MM.1S (cell line): ENCODE measurements at regions not wholly inside any gene's neighbourhood (a gene's known extent, or its start where the extent isn't known, plus 50 kb on each side); places are given as distances from the start of the nearest gene placed in this dataset.

Experiments
- DNase-seq: peaks from one replicate; pipeline ENCODE4 v3.0.0-alpha.2; 2015
- H2AFZ ChIP-seq: fragments of 300-600 bp; sonication (generic); 2 replicates; pipeline ENCODE4 v1.6.0; 2016; ENCODE audit warnings: antibody characterized with exemption, low read length
- H3F3A ChIP-seq: fragments of 300-600 bp; sonication (generic); 2 replicates; pipeline ENCODE4 v1.6.1; 2016; ENCODE audit warnings: mild to moderate bottlenecking, antibody characterized with exemption, low read length, moderate library complexity, mixed read lengths; ENCODE audit not compliant: insufficient read depth
- H3K27ac ChIP-seq: fragments of 300-600 bp; sonication (generic); 2 replicates; pipeline ENCODE4 v1.5.1; 2016; ENCODE audit warnings: mild to moderate bottlenecking, low read length
- H3K27me3 ChIP-seq: fragments of 300-600 bp; sonication (generic); replicated peaks from 2 replicates; pipeline ENCODE4 v1.6.0; 2016; ENCODE audit warnings: low read length; ENCODE audit not compliant: insufficient read depth
- H3K36me3 ChIP-seq: fragments of 300-600 bp; sonication (generic); replicated peaks from 2 replicates; pipeline ENCODE4 v1.6.1; 2016; ENCODE audit warnings: mild to moderate bottlenecking, low read length, mixed read lengths; ENCODE audit not compliant: insufficient read depth
- H3K4me1 ChIP-seq: fragments of 300-600 bp; sonication (generic); 2 replicates; pipeline ENCODE4 v1.6.1; 2016; ENCODE audit warnings: low read length, mixed read lengths
- H3K4me2 ChIP-seq: fragments of 300-600 bp; sonication (generic); 2 replicates; pipeline ENCODE4 v1.6.0; 2016; ENCODE audit warnings: low read depth, low read length
- H3K4me3 ChIP-seq: fragments of 300-600 bp; sonication (generic); 2 replicates; pipeline ENCODE4 v1.5.1; 2016; ENCODE audit warnings: low read length, mixed read lengths
- H3K79me2 ChIP-seq: fragments of 300-600 bp; sonication (generic); 2 replicates; pipeline ENCODE4 v1.6.1; 2016; ENCODE audit warnings: mixed run types, low read length, mixed read lengths
- H3K9ac ChIP-seq: fragments of 300-600 bp; sonication (generic); 2 replicates; pipeline ENCODE4 v1.6.1; 2016; ENCODE audit warnings: low read length, mixed read lengths
- H3K9me2 ChIP-seq: fragments of 300-600 bp; sonication (generic); replicated peaks from 2 replicates; pipeline ENCODE4 v1.6.1; 2016; ENCODE audit warnings: mild to moderate bottlenecking, low read length, mixed read lengths; ENCODE audit not compliant: insufficient read depth
- H3K9me3 ChIP-seq: fragments of 300-600 bp; sonication (generic); replicated peaks from 2 replicates; pipeline ENCODE4 v1.6.1; 2016; ENCODE audit warnings: mild to moderate bottlenecking, low read length, mixed read lengths; ENCODE audit not compliant: insufficient read depth
- H4K20me1 ChIP-seq: fragments of 300-600 bp; sonication (generic); 2 replicates; pipeline ENCODE4 v1.6.1; 2016; ENCODE audit warnings: mild to moderate bottlenecking, low read length, moderate library complexity, mixed read lengths; ENCODE audit not compliant: insufficient read depth
- CTCF ChIP-seq: fragments of 300-600 bp; sonication (generic); IDR thresholded peaks from 2 replicates; pipeline ENCODE4 v1.5.1; 2016; ENCODE audit warnings: antibody characterized with exemption, low read length, mixed read lengths
- EZH2 ChIP-seq: fragments of 300-600 bp; sonication (generic); optimal IDR thresholded peaks from 2 replicates; pipeline ENCODE3; 2017; ENCODE audit warnings: low read depth, mild to moderate bottlenecking, antibody characterized with exemption, low read length, mixed read lengths
- EZH2phosphoT487 ChIP-seq: fragments of 300-600 bp; sonication (generic); IDR thresholded peaks from 2 replicates; pipeline ENCODE4 v1.6.1; 2018; ENCODE audit warnings: antibody characterized with exemption, low read length

GRCh38 chr10:108775911-108776475 lies 1147.3 kb downstream of the XPNPEP1 start:
- H3K9me2 ChIP-seq: no peaks in the 10 kb centered on the region
- H3K9ac ChIP-seq: no peak overlapping the region
- H3K79me2 ChIP-seq: no peaks in the 10 kb centered on the region
- no peaks in the 10 kb centered on the region for H4K20me1 ChIP-seq
- H3K27me3 ChIP-seq: no peaks in the 10 kb centered on the region
- TF ChIP-seq EZH2phosphoT487: no peak
- no peak for TF ChIP-seq CTCF
- no peak for TF ChIP-seq EZH2
- no peaks in the 10 kb centered on the region for H3K36me3 ChIP-seq
- no peak overlapping the region for H3K4me2 ChIP-seq
- H2AFZ ChIP-seq: no peak overlapping the region
- no peak overlapping the region for H3K4me3 ChIP-seq
- H3K4me1 ChIP-seq: no peaks in the 10 kb centered on the region
- no peaks in the 10 kb centered on the region for H3K9me3 ChIP-seq
- DNase-seq: no peak
- no peak overlapping the region for H3K27ac ChIP-seq
- no peaks in the 10 kb centered on the region for H3F3A ChIP-seq

GRCh38 chr10:108771106-108771505 lies 1152.2 kb downstream of the XPNPEP1 start:
- Histone ChIP-seq H3K4me2 (no peak overlapping the region), H4K20me1 (no peaks in the 10 kb centered on the region), H3K27ac (no peak overlapping the region), H3F3A (no peaks in the 10 kb centered on the region), H3K27me3 (no peaks in the 10 kb centered on the region), H2AFZ (no peak overlapping the region), H3K79me2 (no peaks in the 10 kb centered on the region), H3K9ac (no peak overlapping the region), H3K9me3 (no peaks in the 10 kb centered on the region), H3K4me1 (no peaks in the 10 kb centered on the region), H3K36me3 (no peaks in the 10 kb centered on the region), H3K4me3 (no peak overlapping the region), H3K9me2 (no peaks in the 10 kb centered on the region)
- no peak for TF ChIP-seq CTCF
- no peak for TF ChIP-seq EZH2
- no peak for TF ChIP-seq EZH2phosphoT487
- no peak for DNase-seq

- Histone ChIP-seq H3K36me3 (no peaks in the 10 kb centered on the region), H3K27ac (no peak overlapping the region)
- no peak for DNase-seq
Observed at GRCh38 chr10:108765794-108766193, 1157.5 kb downstream of the XPNPEP1 start.

GRCh38 chr10:108757946-108758345 lies 1165.4 kb downstream of the XPNPEP1 start:
- no peak overlapping the region for H3K4me2 ChIP-seq
- no peaks in the 10 kb centered on the region for H3F3A ChIP-seq
- no peaks in the 10 kb centered on the region for H3K27me3 ChIP-seq
- H3K27ac ChIP-seq: no peak overlapping the region
- H2AFZ ChIP-seq: no peak overlapping the region
- H3K4me1 ChIP-seq: no peaks in the 10 kb centered on the region
- H3K9me2 ChIP-seq: no peaks in the 10 kb centered on the region
- H3K9me3 ChIP-seq: no peaks in the 10 kb centered on the region
- no peak overlapping the region for H3K9ac ChIP-seq
- no peak overlapping the region for H3K4me3 ChIP-seq
- H4K20me1 ChIP-seq: no peaks in the 10 kb centered on the region
- no peaks in the 10 kb centered on the region for H3K79me2 ChIP-seq
- TF ChIP-seq CTCF (no peak), EZH2 (no peak), EZH2phosphoT487 (no peak)
- no peaks in the 10 kb centered on the region for H3K36me3 ChIP-seq
- DNase-seq: no peak

More at GRCh38 chr10:108765794-108766193, 1157.5 kb downstream of the XPNPEP1 start:
- no peaks in the 10 kb centered on the region for H3K79me2 ChIP-seq
- TF ChIP-seq EZH2phosphoT487: no peak
- H3K4me2 ChIP-seq: no peak overlapping the region
- no peak overlapping the region for H3K9ac ChIP-seq
- no peaks in the 10 kb centered on the region for H3K4me1 ChIP-seq
- H2AFZ ChIP-seq: no peak overlapping the region
- no peaks in the 10 kb centered on the region for H3K9me2 ChIP-seq
- no peak overlapping the region for H3K4me3 ChIP-seq
- no peaks in the 10 kb centered on the region for H3K9me3 ChIP-seq
- H3K27me3 ChIP-seq: no peaks in the 10 kb centered on the region
- H4K20me1 ChIP-seq: no peaks in the 10 kb centered on the region
- H3F3A ChIP-seq: no peaks in the 10 kb centered on the region
